ENCODE measurements at regions not wholly inside any gene's neighbourhood (a gene's known extent, or its start where the extent isn't known, plus 50 kb on each side); places are given as distances from the start of the nearest gene placed in this dataset.

DNA sequence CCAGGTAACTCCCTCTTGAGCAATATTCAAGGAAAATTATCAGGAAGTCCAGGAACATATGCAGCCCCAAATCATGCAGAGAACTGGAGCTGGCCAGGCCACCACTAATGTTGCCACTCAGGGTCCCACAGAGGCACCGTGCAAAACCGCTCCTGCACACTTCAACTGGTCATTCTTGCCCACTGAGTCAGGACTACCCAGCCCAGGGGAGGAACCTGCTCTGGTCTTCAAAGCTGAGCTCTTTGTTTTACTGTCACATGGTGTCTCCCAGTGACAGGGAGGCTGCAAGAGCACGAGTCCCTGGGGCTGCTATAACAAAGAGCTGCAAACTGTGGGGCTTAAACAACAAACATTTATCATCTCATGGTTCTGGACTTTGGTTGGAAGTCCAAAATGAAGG is 336.0 kb upstream of the PRDM1 start:
- WGBS (ENCODE audit: low lambda C conversion rate): 57% methylated on average over 1 of the region's 3 CpGs
- Histone ChIP-seq H3K4me1 (ENCODE audit: control insufficient read depth in 1 of 2, insufficient read depth in 2 of 2, low read depth in 1 of 2, low read length in 1 of 2) (0 out of 4 replicates have a peak, but pooled peaks cover 0 to 6% of the 10 kb centered on the region in 2 experiments), H3K9me2 (no peaks in the 10 kb centered on the region), H3K9ac (no peak overlapping the region), H3K27me3 (ENCODE audit: insufficient read depth) (no peaks in the 10 kb centered on the region), H3K36me3 (replicated peaks in 1 of 2; ENCODE audit: control insufficient read depth in 1 of 2, insufficient read depth in 2 of 2, low read length in 1 of 2) (no peaks in the 10 kb centered on the region), H3K79me2 (ENCODE audit: insufficient read depth) (no peaks in the 10 kb centered on the region), H2AFZ (ENCODE audit: low read depth) (no peak overlapping the region), H3F3A (replicated peaks; ENCODE audit: insufficient read depth) (peaks cover 7% of the 10 kb centered on the region), H3K4me2 (no peak overlapping the region), H3K4me3 (ENCODE audit: low read depth in 2 of 2, low read length in 1 of 2) (no peak overlapping the region), H4K20me1 (ENCODE audit: insufficient read depth) (no peaks in the 10 kb centered on the region), H3K27ac (ENCODE audit: low read depth in 2 of 2, low read length in 1 of 2) (no peak overlapping the region), H3K9me3 (no peaks in the 10 kb centered on the region)
- TF ChIP-seq, protein P1, sequence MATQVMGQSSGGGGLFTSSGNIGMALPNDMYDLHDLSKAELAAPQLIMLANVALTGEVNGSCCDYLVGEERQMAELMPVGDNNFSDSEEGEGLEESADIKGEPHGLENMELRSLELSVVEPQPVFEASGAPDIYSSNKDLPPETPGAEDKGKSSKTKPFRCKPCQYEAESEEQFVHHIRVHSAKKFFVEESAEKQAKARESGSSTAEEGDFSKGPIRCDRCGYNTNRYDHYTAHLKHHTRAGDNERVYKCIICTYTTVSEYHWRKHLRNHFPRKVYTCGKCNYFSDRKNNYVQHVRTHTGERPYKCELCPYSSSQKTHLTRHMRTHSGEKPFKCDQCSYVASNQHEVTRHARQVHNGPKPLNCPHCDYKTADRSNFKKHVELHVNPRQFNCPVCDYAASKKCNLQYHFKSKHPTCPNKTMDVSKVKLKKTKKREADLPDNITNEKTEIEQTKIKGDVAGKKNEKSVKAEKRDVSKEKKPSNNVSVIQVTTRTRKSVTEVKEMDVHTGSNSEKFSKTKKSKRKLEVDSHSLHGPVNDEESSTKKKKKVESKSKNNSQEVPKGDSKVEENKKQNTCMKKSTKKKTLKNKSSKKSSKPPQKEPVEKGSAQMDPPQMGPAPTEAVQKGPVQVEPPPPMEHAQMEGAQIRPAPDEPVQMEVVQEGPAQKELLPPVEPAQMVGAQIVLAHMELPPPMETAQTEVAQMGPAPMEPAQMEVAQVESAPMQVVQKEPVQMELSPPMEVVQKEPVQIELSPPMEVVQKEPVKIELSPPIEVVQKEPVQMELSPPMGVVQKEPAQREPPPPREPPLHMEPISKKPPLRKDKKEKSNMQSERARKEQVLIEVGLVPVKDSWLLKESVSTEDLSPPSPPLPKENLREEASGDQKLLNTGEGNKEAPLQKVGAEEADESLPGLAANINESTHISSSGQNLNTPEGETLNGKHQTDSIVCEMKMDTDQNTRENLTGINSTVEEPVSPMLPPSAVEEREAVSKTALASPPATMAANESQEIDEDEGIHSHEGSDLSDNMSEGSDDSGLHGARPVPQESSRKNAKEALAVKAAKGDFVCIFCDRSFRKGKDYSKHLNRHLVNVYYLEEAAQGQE (IDR thresholded peaks at IDR 0.05; ENCODE audit: low read depth, low read length): no peak
- no peak for TF ChIP-seq YY1 (IDR thresholded peaks at IDR 0.05; ENCODE audit: low read depth)
- no peak for TF ChIP-seq TAF1 (IDR thresholded peaks at IDR 0.05; ENCODE audit: borderline replicate concordance, low read depth, low read length)
- TF ChIP-seq USF2 (IDR thresholded peaks at IDR 0.05; ENCODE audit: borderline replicate concordance, low read depth, low read length): no peak
- TF ChIP-seq SIN3A (IDR thresholded peaks at IDR 0.05; ENCODE audit: borderline replicate concordance, low read depth, low read length): no peak
- no peak for TF ChIP-seq TEAD4 (IDR thresholded peaks at IDR 0.05; ENCODE audit: borderline replicate concordance, insufficient read depth)
- CTCF ChIA-PET: no interaction called here
- no peak for DNase-seq
- POLR2A ChIA-PET: no interaction called here

GRCh38 chr6:105748737-105749161 is 337.4 kb upstream of the PRDM1 start:
- H2AFZ ChIP-seq (ENCODE audit: low read depth): no peak overlapping the region
- H3K27ac ChIP-seq (ENCODE audit: low read depth in 2 of 2, low read length in 1 of 2): no peak overlapping the region; a peak in 1 of 4 replicates
- TF ChIP-seq, protein P1 (IDR thresholded peaks at IDR 0.05; ENCODE audit: low read depth, low read length): no peak
- no peak for TF ChIP-seq SIN3A (IDR thresholded peaks at IDR 0.05; ENCODE audit: borderline replicate concordance, low read depth, low read length)
- TF ChIP-seq, protein P2, sequence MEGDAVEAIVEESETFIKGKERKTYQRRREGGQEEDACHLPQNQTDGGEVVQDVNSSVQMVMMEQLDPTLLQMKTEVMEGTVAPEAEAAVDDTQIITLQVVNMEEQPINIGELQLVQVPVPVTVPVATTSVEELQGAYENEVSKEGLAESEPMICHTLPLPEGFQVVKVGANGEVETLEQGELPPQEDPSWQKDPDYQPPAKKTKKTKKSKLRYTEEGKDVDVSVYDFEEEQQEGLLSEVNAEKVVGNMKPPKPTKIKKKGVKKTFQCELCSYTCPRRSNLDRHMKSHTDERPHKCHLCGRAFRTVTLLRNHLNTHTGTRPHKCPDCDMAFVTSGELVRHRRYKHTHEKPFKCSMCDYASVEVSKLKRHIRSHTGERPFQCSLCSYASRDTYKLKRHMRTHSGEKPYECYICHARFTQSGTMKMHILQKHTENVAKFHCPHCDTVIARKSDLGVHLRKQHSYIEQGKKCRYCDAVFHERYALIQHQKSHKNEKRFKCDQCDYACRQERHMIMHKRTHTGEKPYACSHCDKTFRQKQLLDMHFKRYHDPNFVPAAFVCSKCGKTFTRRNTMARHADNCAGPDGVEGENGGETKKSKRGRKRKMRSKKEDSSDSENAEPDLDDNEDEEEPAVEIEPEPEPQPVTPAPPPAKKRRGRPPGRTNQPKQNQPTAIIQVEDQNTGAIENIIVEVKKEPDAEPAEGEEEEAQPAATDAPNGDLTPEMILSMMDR (IDR thresholded peaks at IDR 0.05): no peak
- TF ChIP-seq RXRA (IDR thresholded peaks at IDR 0.05; ENCODE audit: borderline replicate concordance, low read depth): no peak
- no peak for TF ChIP-seq FOSL2 (IDR thresholded peaks at IDR 0.05; ENCODE audit: borderline replicate concordance, low read depth)
- no peak for TF ChIP-seq TEAD4 (IDR thresholded peaks at IDR 0.05; ENCODE audit: borderline replicate concordance, insufficient read depth)
- TF ChIP-seq RAD21 (IDR thresholded peaks at IDR 0.05; ENCODE audit: low read length): no peak
- no peak for TF ChIP-seq ZBTB33 (IDR thresholded peaks at IDR 0.05; ENCODE audit: borderline replicate concordance, low read depth)
- TF ChIP-seq TCF12 (IDR thresholded peaks at IDR 0.05): no peak
- no peak for TF ChIP-seq RCOR1 (IDR thresholded peaks at IDR 0.05; ENCODE audit: low read length)
- no peak for TF ChIP-seq EP300 (IDR thresholded peaks at IDR 0.05; ENCODE audit: borderline replicate concordance in 1 of 2, low read depth in 1 of 2, low read length in 1 of 2)

More at GRCh38 chr6:105748737-105749161, 337.4 kb upstream of the PRDM1 start:
- 33% methylated on average over 6 of the region's 6 CpGs for WGBS (ENCODE audit: low lambda C conversion rate)
- no peaks in the 10 kb centered on the region for H3K27me3 ChIP-seq (ENCODE audit: insufficient read depth)
- H3K79me2 ChIP-seq (ENCODE audit: insufficient read depth): no peaks in the 10 kb centered on the region
- H3F3A ChIP-seq (replicated peaks; ENCODE audit: insufficient read depth): peaks cover 8% of the 10 kb centered on the region
- ChIA-PET CTCF (interaction anchor here (1.4 kb wide), 1 partner anchor 317 kb away, joined by 4 read pairs; no protein-coding TSS in a partner anchor), POLR2A (no interaction called here)
- H3K9me3 ChIP-seq: no peaks in the 10 kb centered on the region
- H3K4me2 ChIP-seq: no peak overlapping the region; the same call in 1 of the 2 replicates
- 0 out of 4 replicates have a peak, but pooled peaks cover 0 to 6% of the 10 kb centered on the region in 2 experiments for H3K4me1 ChIP-seq (ENCODE audit: control insufficient read depth in 1 of 2, insufficient read depth in 2 of 2, low read depth in 1 of 2, low read length in 1 of 2)
- H3K9me2 ChIP-seq: no peaks in the 10 kb centered on the region
- H3K9ac ChIP-seq: no peak overlapping the region
- no peaks in the 10 kb centered on the region for H4K20me1 ChIP-seq (ENCODE audit: insufficient read depth)
- no peak overlapping the region for H3K4me3 ChIP-seq (ENCODE audit: low read depth in 2 of 2, low read length in 1 of 2)
- no peak for DNase-seq
- H3K36me3 ChIP-seq (replicated peaks in 1 of 2; ENCODE audit: control insufficient read depth in 1 of 2, insufficient read depth in 2 of 2, low read length in 1 of 2): no peaks in the 10 kb centered on the region
